ENCODE measurements at regions not wholly inside any gene's neighbourhood (a gene's known extent, or its start where the extent isn't known, plus 50 kb on each side); places are given as distances from the start of the nearest gene placed in this dataset.

- TF ChIP-seq EP300 (IDR thresholded peaks at IDR 0.05), result no peak
- no peak for TF ChIP-seq CTCF (IDR thresholded peaks at IDR 0.05)
- TF ChIP-seq POLR2A (IDR thresholded peaks at IDR 0.05; ENCODE audit: low read depth), result no peak
Observed at GRCh38 chr14:51507906-51508511, 143.7 kb upstream of the FRMD6 start.

All from esophagus muscularis mucosa (tissue), 4 donors.